Choroid plexus epithelial cell (primary cell): ENCODE measurements at regions not wholly inside any gene's neighbourhood (a gene's known extent, or its start where the extent isn't known, plus 50 kb on each side); places are given as distances from the start of the nearest gene placed in this dataset.
"Not testable (repeated sequence)": the region's sequence is repeated elsewhere in the genome, so short reads cannot be mapped to it uniquely, and the experiment has no call there.

ENCODE experiments used
- DNase-seq: peaks from one replicate; pipeline ENCODE4 v3.0.0-alpha.2; 2010; ENCODE audit warnings: low read depth
- H3K4me3 ChIP-seq: 2 replicates; pipeline ENCODE4 v1.5.1; 2011; ENCODE audit warnings: low read depth, mild to moderate bottlenecking, control low read depth, low read length, moderate library complexity
- TF ChIP-seq, protein P1 (sequence below): conservative IDR thresholded peaks from 2 replicates; pipeline ENCODE4 v1.5.1; 2011; ENCODE audit warnings: low read depth, mild to moderate bottlenecking, control low read depth, inconsistent platforms, low read length, moderate library complexity

DNA sequence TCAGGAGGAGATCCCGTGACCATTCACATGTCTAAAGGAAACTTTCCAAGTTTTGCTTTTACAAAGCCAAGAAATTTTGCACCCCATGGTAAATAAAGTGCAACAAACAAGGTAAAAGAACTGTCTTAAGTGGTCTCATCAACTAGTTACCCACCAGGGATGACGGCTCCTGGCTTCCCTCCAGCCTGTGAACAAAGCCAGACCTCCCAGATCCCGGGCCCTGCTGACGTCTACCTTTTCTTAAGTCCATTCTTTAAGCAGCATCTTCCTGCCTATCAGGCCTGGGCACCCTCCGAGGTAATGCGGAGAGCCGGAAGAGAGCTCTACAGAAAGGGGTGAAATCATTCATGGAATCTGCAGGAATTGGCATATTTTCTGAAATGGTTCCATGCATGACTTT lies 58.0 kb upstream of the DAAM1 start:
- no peak for DNase-seq
- no peak overlapping the region for H3K4me3 ChIP-seq
- TF ChIP-seq, protein P1, sequence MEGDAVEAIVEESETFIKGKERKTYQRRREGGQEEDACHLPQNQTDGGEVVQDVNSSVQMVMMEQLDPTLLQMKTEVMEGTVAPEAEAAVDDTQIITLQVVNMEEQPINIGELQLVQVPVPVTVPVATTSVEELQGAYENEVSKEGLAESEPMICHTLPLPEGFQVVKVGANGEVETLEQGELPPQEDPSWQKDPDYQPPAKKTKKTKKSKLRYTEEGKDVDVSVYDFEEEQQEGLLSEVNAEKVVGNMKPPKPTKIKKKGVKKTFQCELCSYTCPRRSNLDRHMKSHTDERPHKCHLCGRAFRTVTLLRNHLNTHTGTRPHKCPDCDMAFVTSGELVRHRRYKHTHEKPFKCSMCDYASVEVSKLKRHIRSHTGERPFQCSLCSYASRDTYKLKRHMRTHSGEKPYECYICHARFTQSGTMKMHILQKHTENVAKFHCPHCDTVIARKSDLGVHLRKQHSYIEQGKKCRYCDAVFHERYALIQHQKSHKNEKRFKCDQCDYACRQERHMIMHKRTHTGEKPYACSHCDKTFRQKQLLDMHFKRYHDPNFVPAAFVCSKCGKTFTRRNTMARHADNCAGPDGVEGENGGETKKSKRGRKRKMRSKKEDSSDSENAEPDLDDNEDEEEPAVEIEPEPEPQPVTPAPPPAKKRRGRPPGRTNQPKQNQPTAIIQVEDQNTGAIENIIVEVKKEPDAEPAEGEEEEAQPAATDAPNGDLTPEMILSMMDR = no peak

- no peak overlapping the region for H3K4me3 ChIP-seq
- no peak for DNase-seq
- TF ChIP-seq, protein P1 = no peak
These were observed 56.3 kb upstream of the DAAM1 start for GRCh38 chr14:59131938-59132795.

DNA sequence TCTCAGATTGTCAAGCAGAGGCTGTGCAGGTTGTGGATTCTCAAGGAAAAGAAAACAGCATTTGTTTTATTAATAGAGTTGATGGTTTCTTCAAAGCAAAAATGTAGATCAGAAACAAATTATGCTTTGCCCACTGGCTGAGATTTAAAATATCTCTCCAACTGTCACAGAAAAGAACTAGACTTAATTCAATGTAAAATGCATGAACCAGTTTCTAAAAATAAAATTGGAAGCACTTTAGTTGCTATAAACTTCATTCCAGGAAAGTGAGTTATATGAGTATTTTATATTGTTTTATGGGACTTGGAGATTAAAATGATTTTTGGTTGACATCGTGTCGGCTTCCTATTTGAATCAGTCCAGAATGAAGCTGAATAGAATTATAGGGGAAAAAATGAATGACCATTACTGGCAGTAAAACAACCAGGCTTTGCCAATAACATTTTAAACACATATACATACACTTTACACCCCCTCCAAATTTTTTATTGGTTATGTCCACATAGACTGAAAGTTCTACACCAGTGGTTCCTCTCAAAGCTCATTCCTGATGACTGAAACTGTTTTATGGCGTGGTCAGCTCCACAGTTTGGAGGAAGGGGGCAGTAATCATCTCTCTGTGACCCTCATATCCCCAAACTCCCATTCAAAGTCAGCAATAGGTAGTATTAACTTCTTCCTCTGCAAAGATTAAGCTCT lies 55.5 kb upstream of the DAAM1 start:
- peak; percentile 50 for DNase-seq
- H3K4me3 ChIP-seq = no peak overlapping the region
- TF ChIP-seq, protein P1 = peak; percentile 54

GRCh38 chr14:59133709-59134108 lies 54.8 kb upstream of the DAAM1 start:
- H3K4me3 ChIP-seq = no peak overlapping the region
- TF ChIP-seq, protein P1 = no peak
- DNase-seq = no peak

GRCh38 chr14:59134307-59134706 lies 54.2 kb upstream of the DAAM1 start:
- TF ChIP-seq, protein P1 = no peak
- DNase-seq = no peak

GRCh38 chr14:59137256-59137655 lies 51.2 kb upstream of the DAAM1 start:
- TF ChIP-seq, protein P1 = no peak
- DNase-seq = no peak
- no peak overlapping the region for H3K4me3 ChIP-seq

More at GRCh38 chr14:59134307-59134706, 54.2 kb upstream of the DAAM1 start:
- no peak overlapping the region for H3K4me3 ChIP-seq

DNA sequence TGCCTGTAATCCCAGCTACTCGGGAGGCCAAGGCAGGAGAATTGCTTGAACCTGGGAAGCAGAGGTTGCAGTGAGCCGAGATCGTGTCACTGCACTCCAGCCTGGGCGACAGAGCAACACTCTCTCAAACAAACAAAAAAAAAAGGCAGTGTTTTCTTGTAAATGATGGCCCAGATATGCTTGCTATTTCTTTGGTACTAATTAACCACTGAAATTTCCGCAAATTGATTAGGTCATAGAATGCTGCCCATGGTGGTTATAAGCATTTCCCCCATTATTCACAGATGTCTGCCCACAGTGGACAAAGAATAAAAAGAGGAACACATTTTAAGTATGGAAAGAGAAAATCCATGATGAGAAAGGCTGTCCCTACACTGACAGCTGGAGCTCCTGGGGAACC lies 49.9 kb upstream of the DAAM1 start:
- H3K4me3 ChIP-seq, DNase-seq: not testable (repeated sequence)
